Fibroblast of pulmonary artery (primary cell): ENCODE measurements at regions not wholly inside any gene's neighbourhood (a gene's known extent, or its start where the extent isn't known, plus 50 kb on each side); places are given as distances from the start of the nearest gene placed in this dataset.
"Not testable (repeated sequence)": the region's sequence is repeated elsewhere in the genome, so short reads cannot be mapped to it uniquely, and the experiment has no call there.

ENCODE experiments used
- DNase-seq: peaks from one replicate; pipeline ENCODE4 v3.0.0-alpha.2; 2010; ENCODE audit warnings: low read depth
- H3K4me3 ChIP-seq: replicated peaks from 2 replicates; pipeline ENCODE4 v1.5.1; 2011; ENCODE audit warnings: low read depth, mild to moderate bottlenecking, control low read depth, low read length, moderate library complexity
- CTCF ChIP-seq: IDR thresholded peaks from 2 replicates; pipeline ENCODE4 v1.5.1; 2011; ENCODE audit warnings: mild to moderate bottlenecking, control low read depth, low read length, inconsistent platforms; ENCODE audit errors: missing control alignments

- no peak overlapping the region for H3K4me3 ChIP-seq
- no peak for DNase-seq
- TF ChIP-seq CTCF = no peak
Measured at GRCh38 chr19:28359431-28360414, 853.2 kb downstream of the UQCRFS1 start.

- TF ChIP-seq CTCF = no peak
- no peak overlapping the region for H3K4me3 ChIP-seq
- no peak for DNase-seq
Measured at GRCh38 chr19:28358633-28359032, 854.3 kb downstream of the UQCRFS1 start.

DNA sequence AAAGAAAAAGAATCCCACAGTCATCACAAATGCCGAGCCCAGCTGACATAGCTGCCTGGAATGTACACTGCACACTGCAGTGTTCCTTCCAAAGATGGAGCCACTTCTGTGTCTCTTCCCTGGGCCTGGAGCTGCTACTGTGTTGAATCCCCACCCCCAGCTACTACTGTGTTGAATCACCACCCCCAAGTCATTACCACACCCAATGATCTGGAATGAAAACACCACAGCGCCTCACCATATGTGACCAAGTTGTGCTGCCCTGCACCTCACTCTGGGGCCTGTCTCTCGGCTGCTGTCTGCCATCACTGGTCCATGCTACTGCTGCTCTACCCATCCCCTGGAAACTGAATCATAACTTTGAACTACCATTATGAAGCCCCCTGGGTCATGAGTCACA is 861.2 kb downstream of the UQCRFS1 start:
- no peak for TF ChIP-seq CTCF
- DNase-seq = no peak
- H3K4me3 ChIP-seq = no peak overlapping the region

- DNase-seq, H3K4me3 ChIP-seq: not testable (repeated sequence)
Measured at GRCh38 chr19:28351321-28351720, 861.6 kb downstream of the UQCRFS1 start.

DNA sequence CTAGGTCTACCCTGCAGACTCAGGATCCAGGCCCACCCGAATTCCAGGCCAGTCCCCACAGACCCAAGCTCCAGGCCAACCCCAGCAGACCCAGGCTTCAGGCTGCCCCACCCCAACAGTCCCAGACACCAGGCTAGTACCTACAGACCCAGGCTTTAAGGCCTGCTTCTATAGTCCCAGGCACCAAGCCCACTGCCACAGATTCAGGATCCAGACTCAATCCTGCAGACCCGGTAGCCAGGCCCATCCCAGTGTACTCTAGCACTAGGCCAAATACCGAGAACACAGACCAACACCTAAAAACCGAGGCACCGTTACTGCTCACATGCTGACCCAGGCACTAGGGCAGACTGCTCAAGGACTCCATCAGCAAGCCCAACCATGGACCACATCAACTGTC is 862.3 kb downstream of the UQCRFS1 start:
- H3K4me3 ChIP-seq = no peak overlapping the region
- DNase-seq = no peak
- TF ChIP-seq CTCF = no peak

GRCh38 chr19:28350037-28350436 is 862.9 kb downstream of the UQCRFS1 start:
- no peak for TF ChIP-seq CTCF
- no peak for DNase-seq
- H3K4me3 ChIP-seq = no peak overlapping the region

GRCh38 chr19:28349604-28350003 is 863.3 kb downstream of the UQCRFS1 start:
- DNase-seq = no peak
- H3K4me3 ChIP-seq = no peak overlapping the region
- no peak for TF ChIP-seq CTCF
